Rectal smooth muscle tissue (tissue), 1 donor: ENCODE measurements at regions not wholly inside any gene's neighbourhood (a gene's known extent, or its start where the extent isn't known, plus 50 kb on each side); places are given as distances from the start of the nearest gene placed in this dataset.
"Not testable (repeated sequence)": the region's sequence is repeated elsewhere in the genome, so short reads cannot be mapped to it uniquely, and the experiment has no call there.

Experiments used
- H3K27ac ChIP-seq: one replicate; pipeline ENCODE4 v1.7.0; 2013; ENCODE audit warnings: low read depth, low read length, inconsistent platforms
- H3K27me3 ChIP-seq: one replicate; pipeline ENCODE4 v1.7.0; 2013; ENCODE audit warnings: low read length; ENCODE audit not compliant: control insufficient read depth, insufficient read depth
- H3K36me3 ChIP-seq: one replicate; pipeline ENCODE4 v1.7.0; 2013; ENCODE audit warnings: low read length; ENCODE audit not compliant: control insufficient read depth, insufficient read depth
- H3K4me1 ChIP-seq: one replicate; pipeline ENCODE4 v1.7.0; 2013; ENCODE audit warnings: low read length; ENCODE audit not compliant: control insufficient read depth, insufficient read depth
- H3K4me3 ChIP-seq: one replicate; pipeline ENCODE4 v1.7.0; 2013; ENCODE audit warnings: low read length
- H3K9ac ChIP-seq: one replicate; pipeline ENCODE4 v1.7.0; 2013; ENCODE audit warnings: low read length

- Histone ChIP-seq H3K36me3 (no peaks in the 10 kb centered on the region), H3K4me1 (no peaks in the 10 kb centered on the region), H3K27ac (no peak overlapping the region), H3K4me3 (no peak overlapping the region), H3K9ac (no peak overlapping the region), H3K27me3 (no peaks in the 10 kb centered on the region)
These were observed 672.1 kb downstream of the STK39 start for GRCh38 chr2:167575276-167575675.

- no peak overlapping the region for H3K4me3 ChIP-seq
- H3K36me3 ChIP-seq = no peaks in the 10 kb centered on the region
- H3K27me3 ChIP-seq = no peaks in the 10 kb centered on the region
- H3K9ac ChIP-seq = no peak overlapping the region
- no peaks in the 10 kb centered on the region for H3K4me1 ChIP-seq
- no peak overlapping the region for H3K27ac ChIP-seq
These were observed 674.3 kb downstream of the STK39 start for GRCh38 chr2:167572883-167573619.

- Histone ChIP-seq H3K4me1 (no peaks in the 10 kb centered on the region), H3K27ac (no peak overlapping the region), H3K9ac (no peak overlapping the region), H3K36me3 (no peaks in the 10 kb centered on the region), H3K27me3 (no peaks in the 10 kb centered on the region), H3K4me3 (no peak overlapping the region)
These were observed 677.0 kb downstream of the STK39 start for GRCh38 chr2:167570370-167570769.

- not testable (repeated sequence) for H3K27ac ChIP-seq, H3K4me3 ChIP-seq, H3K9ac ChIP-seq, H3K36me3 ChIP-seq, H3K4me1 ChIP-seq, H3K27me3 ChIP-seq
These were observed 675.8 kb downstream of the XIRP2 start for GRCh38 chr2:167563885-167564619.

GRCh38 chr2:167558272-167558991, 670.2 kb downstream of the XIRP2 start:
- H3K27me3 ChIP-seq, H3K36me3 ChIP-seq, H3K4me1 ChIP-seq, H3K27ac ChIP-seq, H3K4me3 ChIP-seq, H3K9ac ChIP-seq: not testable (repeated sequence)

- H3K27me3 ChIP-seq = no peaks in the 10 kb centered on the region
- no peak overlapping the region for H3K4me3 ChIP-seq
- no peaks in the 10 kb centered on the region for H3K36me3 ChIP-seq
- no peak overlapping the region for H3K9ac ChIP-seq
- H3K4me1 ChIP-seq = no peaks in the 10 kb centered on the region
- H3K27ac ChIP-seq = no peak overlapping the region
These were observed 666.9 kb downstream of the XIRP2 start for GRCh38 chr2:167555098-167555720.

GRCh38 chr2:167553635-167554034, 665.4 kb downstream of the XIRP2 start:
- Histone ChIP-seq H3K4me1 (no peaks in the 10 kb centered on the region), H3K27me3 (no peaks in the 10 kb centered on the region), H3K9ac (no peak overlapping the region), H3K27ac (no peak overlapping the region), H3K36me3 (no peaks in the 10 kb centered on the region), H3K4me3 (no peak overlapping the region)

- Histone ChIP-seq H3K27me3 (no peaks in the 10 kb centered on the region), H3K9ac (no peak overlapping the region), H3K27ac (no peak overlapping the region), H3K4me3 (no peak overlapping the region), H3K36me3 (no peaks in the 10 kb centered on the region), H3K4me1 (no peaks in the 10 kb centered on the region)
These were observed 663.1 kb downstream of the XIRP2 start for GRCh38 chr2:167551416-167551815.

- H3K9ac ChIP-seq = no peak overlapping the region
- H3K4me3 ChIP-seq = no peak overlapping the region
- no peaks in the 10 kb centered on the region for H3K4me1 ChIP-seq
- no peaks in the 10 kb centered on the region for H3K27me3 ChIP-seq
- H3K27ac ChIP-seq = no peak overlapping the region
- no peaks in the 10 kb centered on the region for H3K36me3 ChIP-seq
These were observed 662.2 kb downstream of the XIRP2 start for GRCh38 chr2:167550448-167550847.

- H3K9ac ChIP-seq = no peak overlapping the region
These were observed 660.1 kb downstream of the XIRP2 start for GRCh38 chr2:167548396-167548795.

GRCh38 chr2:167544602-167545001, 656.3 kb downstream of the XIRP2 start:
- no peak overlapping the region for H3K27ac ChIP-seq
- H3K4me3 ChIP-seq = no peak overlapping the region
- no peaks in the 10 kb centered on the region for H3K36me3 ChIP-seq
- no peaks in the 10 kb centered on the region for H3K4me1 ChIP-seq
- no peak overlapping the region for H3K9ac ChIP-seq
- H3K27me3 ChIP-seq = no peaks in the 10 kb centered on the region

More at GRCh38 chr2:167548396-167548795, 660.1 kb downstream of the XIRP2 start:
- no peak overlapping the region for H3K4me3 ChIP-seq
- no peaks in the 10 kb centered on the region for H3K27me3 ChIP-seq
- no peaks in the 10 kb centered on the region for H3K4me1 ChIP-seq
- H3K36me3 ChIP-seq = no peaks in the 10 kb centered on the region
- H3K27ac ChIP-seq = no peak overlapping the region

GRCh38 chr2:167543721-167544120, 655.4 kb downstream of the XIRP2 start:
- Histone ChIP-seq H3K27ac (no peak overlapping the region), H3K27me3 (no peaks in the 10 kb centered on the region), H3K4me3 (no peak overlapping the region), H3K9ac (no peak overlapping the region), H3K36me3 (no peaks in the 10 kb centered on the region), H3K4me1 (no peaks in the 10 kb centered on the region)
